ENCODE measurements at regions not wholly inside any gene's neighbourhood (a gene's known extent, or its start where the extent isn't known, plus 50 kb on each side); places are given as distances from the start of the nearest gene placed in this dataset.
A peak's percentile ranks its signal among the peaks of the same experiment; 100 is the strongest.

DNA sequence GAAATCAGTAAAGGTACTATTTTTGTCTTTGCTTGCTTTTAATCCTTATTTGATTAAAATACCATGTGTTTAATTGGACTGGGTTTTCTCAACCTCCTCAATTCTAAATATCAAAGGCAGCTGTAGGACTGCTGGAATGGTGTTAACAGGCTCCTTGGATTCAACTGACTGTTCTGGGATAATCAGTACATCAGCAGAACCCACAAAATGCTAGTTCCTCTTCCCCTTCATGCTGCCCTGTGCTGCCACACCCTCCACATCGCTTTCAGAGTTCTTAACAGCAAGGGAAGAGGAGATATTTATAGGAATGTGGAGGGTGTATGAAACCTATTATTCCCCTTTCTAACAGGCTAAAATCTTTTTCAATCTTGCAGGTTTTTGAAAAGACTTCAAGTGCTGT, 82.4 kb downstream of the KCTD12 start:
- Histone ChIP-seq H3K9me3 (ENCODE audit: control insufficient read depth in 2 of 2, insufficient read depth in 1 of 2, low read depth in 1 of 2, low read length in 1 of 2) (no peaks in the 10 kb centered on the region), H3K4me3 (ENCODE audit: low read depth in 1 of 3, low read length in 3 of 3) (no peak overlapping the region), H3K27ac (ENCODE audit: low read depth in 1 of 3, low read length in 2 of 3) (no peak overlapping the region), H3K27me3 (ENCODE audit: control insufficient read depth in 3 of 3, insufficient read depth in 3 of 3, low read length in 3 of 3) (no peaks in the 10 kb centered on the region), H3K36me3 (ENCODE audit: control insufficient read depth in 3 of 3, insufficient read depth in 2 of 3, low read depth in 1 of 3, low read length in 3 of 3) (no peaks in the 10 kb centered on the region), H3K4me1 (ENCODE audit: control insufficient read depth in 3 of 3, insufficient read depth in 2 of 3, low read depth in 1 of 3, low read length in 2 of 3) (no peaks in the 10 kb centered on the region)
- 71 to 82% (median 74%) methylated on average over 1 of the region's 1 CpG for WGBS, 3 donors
- FAIRE-seq (no peak), DNase-seq (no peak)

DNA sequence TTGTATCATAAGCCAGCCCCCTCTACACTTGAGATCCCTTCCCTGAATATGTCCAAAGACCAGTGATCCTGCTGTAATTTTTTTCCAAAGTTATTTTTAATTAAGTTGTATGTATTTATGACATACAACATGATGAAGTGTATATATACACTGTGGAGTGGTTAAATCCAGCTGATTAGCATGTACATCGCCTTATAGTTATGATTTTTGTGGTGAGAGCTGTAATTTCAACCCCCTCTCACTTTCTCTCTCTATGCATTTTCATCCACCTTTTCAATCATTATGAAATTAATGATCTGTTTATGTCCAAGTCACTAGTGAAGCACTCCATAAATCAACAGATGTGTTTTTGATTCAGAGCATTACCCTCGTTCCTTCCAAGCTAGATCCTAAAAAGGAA, 85.3 kb downstream of the KCTD12 start:
- Histone ChIP-seq H3K4me3 (ENCODE audit: low read depth in 1 of 3, low read length in 3 of 3) (no peak overlapping the region), H3K27ac (ENCODE audit: low read depth in 1 of 3, low read length in 2 of 3) (no peak overlapping the region), H3K4me1 (ENCODE audit: control insufficient read depth in 3 of 3, insufficient read depth in 2 of 3, low read depth in 1 of 3, low read length in 2 of 3) (peaks cover 0 to 12% (median 0%) of the 10 kb centered on the region in 3 donors), H3K36me3 (ENCODE audit: control insufficient read depth in 3 of 3, insufficient read depth in 2 of 3, low read depth in 1 of 3, low read length in 3 of 3) (no peaks in the 10 kb centered on the region), H3K27me3 (ENCODE audit: control insufficient read depth in 3 of 3, insufficient read depth in 3 of 3, low read length in 3 of 3) (no peaks in the 10 kb centered on the region), H3K9me3 (ENCODE audit: control insufficient read depth in 2 of 2, insufficient read depth in 1 of 2, low read depth in 1 of 2, low read length in 1 of 2) (no peaks in the 10 kb centered on the region)
- DNase-seq: no peak
- no peak for FAIRE-seq
- 82 to 88% (median 85%) methylated on average over 2 of the region's 2 CpGs for WGBS, 3 donors

- WGBS, 3 donors: 8 to 22% (median 14%) methylated on average over 3 of the region's 3 CpGs
- DNase-seq: peak; percentile 60 to 85
- Histone ChIP-seq H3K4me3 (ENCODE audit: low read depth in 1 of 3, low read length in 3 of 3) (no peak overlapping the region), H3K9me3 (ENCODE audit: control insufficient read depth in 2 of 2, insufficient read depth in 1 of 2, low read depth in 1 of 2, low read length in 1 of 2) (no peaks in the 10 kb centered on the region), H3K4me1 (ENCODE audit: control insufficient read depth in 3 of 3, insufficient read depth in 2 of 3, low read depth in 1 of 3, low read length in 2 of 3) (peaks cover 0 to 12% (median 0%) of the 10 kb centered on the region in 3 donors), H3K27ac (ENCODE audit: low read depth in 1 of 3, low read length in 2 of 3) (peak overlapping the region in 1 of 3 donors; percentile 5), H3K36me3 (ENCODE audit: control insufficient read depth in 3 of 3, insufficient read depth in 2 of 3, low read depth in 1 of 3, low read length in 3 of 3) (no peaks in the 10 kb centered on the region), H3K27me3 (ENCODE audit: control insufficient read depth in 3 of 3, insufficient read depth in 3 of 3, low read length in 3 of 3) (no peaks in the 10 kb centered on the region)
- no peak for FAIRE-seq
Measured at GRCh38 chr13:76799696-76800095, 86.5 kb downstream of the KCTD12 start.

- H3K27me3 ChIP-seq (ENCODE audit: control insufficient read depth in 3 of 3, insufficient read depth in 3 of 3, low read length in 3 of 3): no peaks in the 10 kb centered on the region
- H3K27ac ChIP-seq (ENCODE audit: low read depth in 1 of 3, low read length in 2 of 3): no peak overlapping the region
- H3K9me3 ChIP-seq (ENCODE audit: control insufficient read depth in 2 of 2, insufficient read depth in 1 of 2, low read depth in 1 of 2, low read length in 1 of 2): no peaks in the 10 kb centered on the region
- H3K4me1 ChIP-seq (ENCODE audit: control insufficient read depth in 3 of 3, insufficient read depth in 2 of 3, low read depth in 1 of 3, low read length in 2 of 3): peaks cover 0 to 12% (median 0%) of the 10 kb centered on the region in 3 donors
- H3K36me3 ChIP-seq (ENCODE audit: control insufficient read depth in 3 of 3, insufficient read depth in 2 of 3, low read depth in 1 of 3, low read length in 3 of 3): no peaks in the 10 kb centered on the region
- FAIRE-seq: no peak
- no peak overlapping the region for H3K4me3 ChIP-seq (ENCODE audit: low read depth in 1 of 3, low read length in 3 of 3)
- 73 to 80% (median 80%) methylated on average over 2 of the region's 2 CpGs for WGBS, 3 donors
- DNase-seq: no peak
Measured at GRCh38 chr13:76798037-76798436, 88.2 kb downstream of the KCTD12 start.

DNA sequence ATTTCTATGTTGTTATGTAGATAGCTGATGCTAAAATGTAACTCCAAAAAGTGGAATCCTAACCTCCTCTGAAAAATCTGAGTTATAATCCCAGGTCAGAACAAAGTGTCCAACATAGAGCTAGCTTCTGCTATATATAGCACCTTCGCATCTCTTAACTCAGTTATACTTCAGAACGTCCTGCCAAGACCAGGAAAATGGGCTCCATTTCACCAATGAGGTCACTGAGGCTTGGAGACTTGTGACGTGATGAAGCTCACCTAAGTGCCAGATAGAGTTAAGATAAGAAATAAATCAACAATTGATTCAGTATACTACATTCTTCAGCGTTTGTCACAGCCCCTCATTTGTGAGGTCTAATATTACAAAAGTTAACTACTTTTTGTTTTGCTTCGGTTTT, 88.8 kb downstream of the KCTD12 start:
- WGBS, 3 donors: 51 to 73% (median 55%) methylated on average over 5 of the region's 5 CpGs
- peaks cover 0 to 12% (median 0%) of the 10 kb centered on the region in 3 donors for H3K4me1 ChIP-seq (ENCODE audit: control insufficient read depth in 3 of 3, insufficient read depth in 2 of 3, low read depth in 1 of 3, low read length in 2 of 3)
- peak overlapping the region in 1 of 3 donors; percentile 30 for H3K27ac ChIP-seq (ENCODE audit: low read depth in 1 of 3, low read length in 2 of 3)
- DNase-seq (no peak), FAIRE-seq (no peak)
- H3K27me3 ChIP-seq (ENCODE audit: control insufficient read depth in 3 of 3, insufficient read depth in 3 of 3, low read length in 3 of 3): no peaks in the 10 kb centered on the region
- no peak overlapping the region for H3K4me3 ChIP-seq (ENCODE audit: low read depth in 1 of 3, low read length in 3 of 3)
- H3K9me3 ChIP-seq (ENCODE audit: control insufficient read depth in 2 of 2, insufficient read depth in 1 of 2, low read depth in 1 of 2, low read length in 1 of 2): no peaks in the 10 kb centered on the region
- no peaks in the 10 kb centered on the region for H3K36me3 ChIP-seq (ENCODE audit: control insufficient read depth in 3 of 3, insufficient read depth in 2 of 3, low read depth in 1 of 3, low read length in 3 of 3)

DNA sequence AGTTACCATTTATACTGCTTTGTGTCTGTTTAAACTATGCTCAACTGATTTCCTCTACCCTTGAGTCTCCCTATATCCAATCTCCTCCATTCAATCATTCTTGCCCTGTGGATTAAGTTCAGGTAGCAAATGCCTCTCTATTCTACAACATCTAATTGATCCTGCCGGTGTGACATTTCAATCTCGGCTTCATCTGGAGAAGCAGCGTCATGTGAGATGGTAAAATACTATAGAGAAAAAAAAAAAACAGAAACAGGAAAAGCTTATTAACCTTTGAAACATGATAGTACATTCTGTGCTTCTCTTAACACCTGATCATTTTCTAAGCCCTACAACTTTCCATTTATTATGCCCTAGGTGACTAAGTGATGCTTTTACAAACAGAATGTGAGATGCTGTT, 89.4 kb downstream of the KCTD12 start:
- Histone ChIP-seq H3K4me3 (ENCODE audit: low read depth in 1 of 3, low read length in 3 of 3) (no peak overlapping the region), H3K4me1 (ENCODE audit: control insufficient read depth in 3 of 3, insufficient read depth in 2 of 3, low read depth in 1 of 3, low read length in 2 of 3) (peaks cover 0 to 12% (median 0%) of the 10 kb centered on the region in 3 donors), H3K9me3 (ENCODE audit: control insufficient read depth in 2 of 2, insufficient read depth in 1 of 2, low read depth in 1 of 2, low read length in 1 of 2) (no peaks in the 10 kb centered on the region), H3K27ac (ENCODE audit: low read depth in 1 of 3, low read length in 2 of 3) (peak overlapping the region in 1 of 3 donors; percentile 38), H3K36me3 (ENCODE audit: control insufficient read depth in 3 of 3, insufficient read depth in 2 of 3, low read depth in 1 of 3, low read length in 3 of 3) (no peaks in the 10 kb centered on the region), H3K27me3 (ENCODE audit: control insufficient read depth in 3 of 3, insufficient read depth in 3 of 3, low read length in 3 of 3) (no peaks in the 10 kb centered on the region)
- 31 to 68% (median 51%) methylated on average over 3 of the region's 3 CpGs for whole genome bisulfite sequencing, 3 donors
- FAIRE-seq: no peak
- DNase-seq: peak in 1 of 2 donors; percentile 62

- 53 to 63% (median 53%) methylated on average over 5 of the region's 5 CpGs for WGBS, 3 donors
- DNase-seq (peak in 1 of 2 donors; percentile 28), FAIRE-seq (no peak)
- H3K4me3 ChIP-seq (ENCODE audit: low read depth in 1 of 3, low read length in 3 of 3): no peak overlapping the region
- H3K9me3 ChIP-seq (ENCODE audit: control insufficient read depth in 2 of 2, insufficient read depth in 1 of 2, low read depth in 1 of 2, low read length in 1 of 2): no peaks in the 10 kb centered on the region
- H3K27me3 ChIP-seq (ENCODE audit: control insufficient read depth in 3 of 3, insufficient read depth in 3 of 3, low read length in 3 of 3): no peaks in the 10 kb centered on the region
- H3K36me3 ChIP-seq (ENCODE audit: control insufficient read depth in 3 of 3, insufficient read depth in 2 of 3, low read depth in 1 of 3, low read length in 3 of 3): no peaks in the 10 kb centered on the region
- H3K4me1 ChIP-seq (ENCODE audit: control insufficient read depth in 3 of 3, insufficient read depth in 2 of 3, low read depth in 1 of 3, low read length in 2 of 3): peaks cover 0 to 12% (median 0%) of the 10 kb centered on the region in 3 donors
- no peak overlapping the region for H3K27ac ChIP-seq (ENCODE audit: low read depth in 1 of 3, low read length in 2 of 3)
Measured at GRCh38 chr13:76795701-76796695, 90.2 kb downstream of the KCTD12 start.

DNA sequence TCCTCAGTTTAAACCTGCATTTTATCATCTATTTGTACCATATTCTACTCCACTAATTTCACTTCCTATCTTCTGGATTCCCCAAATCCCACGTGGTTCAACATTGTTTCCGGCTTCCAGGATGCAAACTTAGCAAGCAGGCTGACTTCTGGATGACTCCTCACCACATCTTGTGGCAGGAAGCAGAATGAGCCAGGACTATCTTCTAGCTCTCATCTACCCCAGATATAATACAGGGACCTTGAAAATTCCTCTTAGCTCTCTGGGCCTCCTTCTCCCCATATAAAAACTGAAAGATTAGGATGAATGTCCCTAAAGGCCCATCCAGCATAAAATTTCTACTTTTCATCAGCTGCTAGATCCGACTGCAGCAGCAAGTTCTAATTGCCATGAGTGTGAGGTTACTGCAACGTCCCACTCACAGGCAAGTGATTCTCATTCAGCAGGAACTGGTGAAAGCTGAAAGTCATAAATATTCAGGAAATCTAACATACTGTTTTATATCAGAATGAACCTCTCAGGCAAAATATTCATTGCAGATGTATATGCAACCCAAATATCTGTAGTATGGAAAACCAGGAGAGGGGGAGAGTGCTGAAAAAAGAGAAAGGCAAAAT, 93.4 kb downstream of the KCTD12 start:
- 41 to 68% (median 66%) methylated on average over 4 of the region's 4 CpGs for WGBS, 3 donors
- peaks cover 0 to 18% (median 0%) of the 10 kb centered on the region in 3 donors for H3K4me1 ChIP-seq (ENCODE audit: control insufficient read depth in 3 of 3, insufficient read depth in 2 of 3, low read depth in 1 of 3, low read length in 2 of 3)
- FAIRE-seq (no peak), DNase-seq (peak in 1 of 2 donors; percentile 7)
- H3K27me3 ChIP-seq (ENCODE audit: control insufficient read depth in 3 of 3, insufficient read depth in 3 of 3, low read length in 3 of 3): no peaks in the 10 kb centered on the region
- H3K9me3 ChIP-seq (ENCODE audit: control insufficient read depth in 2 of 2, insufficient read depth in 1 of 2, low read depth in 1 of 2, low read length in 1 of 2): no peaks in the 10 kb centered on the region
- H3K27ac ChIP-seq (ENCODE audit: low read depth in 1 of 3, low read length in 2 of 3): no peak overlapping the region
- H3K4me3 ChIP-seq (ENCODE audit: low read depth in 1 of 3, low read length in 3 of 3): no peak overlapping the region
- H3K36me3 ChIP-seq (ENCODE audit: control insufficient read depth in 3 of 3, insufficient read depth in 2 of 3, low read depth in 1 of 3, low read length in 3 of 3): no peaks in the 10 kb centered on the region

Measured in small intestine (tissue), 7 donors.